DMS153 treated with DMSO at 0.1 percent for 48 hours (cell line): ENCODE measurements at regions not wholly inside any gene's neighbourhood (a gene's known extent, or its start where the extent isn't known, plus 50 kb on each side); places are given as distances from the start of the nearest gene placed in this dataset.
A peak's percentile ranks its signal among the peaks of the same experiment; 100 is the strongest.

ENCODE experiments used
- DNase-seq: peaks from one replicate; lab custom pipeline; 2025; ENCODE audit not compliant: unreplicated experiment; lab: John Stamatoyannopoulos, UW

DNA sequence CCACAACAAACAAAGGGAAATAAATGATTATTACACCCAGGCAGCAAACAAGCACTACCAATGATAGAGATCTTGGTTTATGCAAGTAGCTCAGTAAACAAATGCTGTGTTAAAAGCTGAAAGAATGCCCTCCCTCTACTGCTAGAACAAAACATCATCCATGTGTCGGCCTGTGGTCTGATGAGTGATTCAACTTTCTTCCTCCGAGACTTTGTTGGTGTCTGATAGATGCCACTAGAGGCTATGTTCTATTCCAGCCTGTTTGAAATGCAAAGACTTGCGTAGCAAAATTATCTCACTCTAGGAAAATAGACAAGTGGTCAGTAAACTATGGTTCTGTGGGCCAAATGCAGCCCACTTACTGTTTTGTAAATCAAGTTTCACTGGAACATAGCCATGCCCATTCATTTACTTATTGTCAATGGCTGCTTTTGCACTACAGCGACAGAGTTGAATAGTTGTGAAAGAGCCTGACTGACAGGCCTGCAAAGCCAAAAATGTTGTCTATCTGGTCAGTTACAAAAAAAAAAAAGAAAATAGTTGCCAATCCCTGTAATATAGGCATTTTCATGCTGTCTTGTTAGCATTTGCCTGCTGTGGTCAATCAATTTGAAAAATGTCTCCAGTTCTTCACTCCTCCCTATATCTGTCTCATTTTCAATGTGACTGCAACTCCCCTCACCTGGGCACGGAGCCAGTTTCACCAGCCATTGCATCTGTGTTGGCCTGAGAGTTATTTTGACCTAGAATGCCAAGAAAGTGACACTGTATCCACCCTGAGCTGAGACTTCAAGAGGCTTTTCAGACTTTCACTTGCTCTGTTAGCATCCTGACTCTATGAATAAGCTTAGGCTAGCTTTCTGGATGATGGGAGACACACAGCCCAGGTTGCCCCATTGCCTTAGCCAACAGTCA lies 544.6 kb upstream of the BTBD3 start:
- peak; percentile 5 for DNase-seq

DNA sequence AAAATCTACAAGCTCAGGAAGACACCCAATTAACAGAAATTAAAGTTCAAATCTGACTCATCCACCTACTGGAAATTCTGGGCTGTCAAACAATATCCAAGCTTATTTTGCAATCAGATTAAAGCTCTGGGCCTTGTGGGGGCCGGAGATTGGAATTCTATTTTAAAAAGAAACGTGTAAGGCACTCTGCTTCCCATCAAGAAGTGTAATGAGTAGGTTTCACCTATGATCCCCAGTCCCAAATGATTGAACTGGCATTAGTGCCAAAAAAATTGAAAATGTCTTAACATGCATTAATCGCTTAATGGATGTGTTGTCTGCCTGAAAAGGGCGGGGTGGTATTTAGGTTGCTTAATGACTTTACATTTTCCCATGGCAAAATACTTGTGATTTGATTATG lies 542.4 kb upstream of the BTBD3 start:
- DNase-seq: no peak

DNA sequence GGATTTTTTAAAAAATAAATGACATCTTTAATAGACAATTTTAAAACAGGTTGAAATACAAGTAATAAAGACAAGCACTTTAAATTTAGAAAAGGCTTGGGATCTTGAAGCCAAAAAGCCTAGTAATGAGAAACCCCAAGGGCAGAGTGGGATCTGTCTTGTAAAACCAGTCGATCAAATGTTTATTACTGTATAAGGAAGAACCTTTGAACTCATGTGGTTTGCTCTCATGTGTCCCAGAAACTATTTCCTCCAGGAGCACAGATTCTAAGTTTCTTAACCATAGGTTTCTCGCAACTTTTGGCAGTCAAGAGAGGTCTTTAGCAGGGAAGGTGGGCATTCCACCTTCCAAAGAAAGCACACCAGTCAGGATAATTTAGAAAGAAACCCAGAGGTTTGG lies 541.7 kb upstream of the BTBD3 start:
- DNase-seq: no peak

DNA sequence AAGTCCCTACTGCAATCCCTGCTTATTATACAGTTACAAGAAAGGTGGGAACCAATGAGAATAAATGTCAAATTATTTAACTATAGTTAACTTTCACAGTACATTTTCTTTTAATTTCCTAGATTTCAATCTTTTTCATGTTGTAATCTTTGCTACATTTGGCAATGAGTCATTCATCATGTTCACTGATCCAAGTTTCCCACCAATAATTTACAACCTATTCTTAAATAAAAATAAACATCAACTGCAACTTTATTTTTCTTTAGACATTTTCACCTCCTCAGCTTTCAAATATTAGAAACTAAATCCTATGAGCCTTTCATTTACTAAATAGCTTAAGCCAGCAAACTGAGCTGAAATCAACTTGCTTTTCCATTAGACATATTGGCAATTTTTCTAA lies 541.3 kb upstream of the BTBD3 start:
- no peak for DNase-seq

DNA sequence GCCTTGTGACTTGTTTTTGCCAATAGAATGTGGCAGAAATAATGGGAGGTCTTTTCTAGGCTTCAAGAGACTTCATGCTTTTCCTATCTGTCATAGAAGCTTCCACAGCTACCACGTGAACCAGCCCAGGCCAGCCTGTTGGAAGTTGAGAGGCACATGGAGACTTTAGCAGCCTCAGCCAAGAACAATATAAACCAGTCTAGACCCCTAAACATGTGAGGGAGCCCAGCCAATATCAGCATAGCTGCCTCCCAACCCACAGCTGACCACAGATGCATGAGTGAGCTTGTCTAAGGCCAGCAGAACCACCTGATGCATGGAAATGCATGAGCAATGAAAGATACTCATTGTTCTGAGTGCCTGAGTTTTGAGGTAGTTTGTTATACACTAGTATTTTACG lies 540.7 kb upstream of the BTBD3 start:
- no peak for DNase-seq

DNA sequence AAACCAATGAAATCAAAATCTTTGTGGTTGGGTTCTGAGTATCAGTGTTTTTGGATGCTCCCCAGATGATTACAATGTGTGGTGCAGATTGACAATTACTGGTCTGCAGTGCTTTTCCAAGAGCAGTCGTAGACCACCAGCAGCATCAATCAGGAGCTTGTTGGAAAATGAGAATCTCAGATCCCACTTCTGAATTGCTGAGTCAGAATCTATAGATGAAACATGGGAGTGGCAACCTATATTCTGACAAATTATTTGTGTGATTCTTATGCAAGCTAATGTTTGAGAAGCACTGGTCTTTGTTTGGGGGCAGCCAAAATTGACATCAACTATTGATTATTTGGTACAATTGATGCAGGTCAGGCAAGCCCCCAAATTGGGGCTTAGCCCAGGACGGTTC lies 539.9 kb upstream of the BTBD3 start:
- no peak for DNase-seq

DNA sequence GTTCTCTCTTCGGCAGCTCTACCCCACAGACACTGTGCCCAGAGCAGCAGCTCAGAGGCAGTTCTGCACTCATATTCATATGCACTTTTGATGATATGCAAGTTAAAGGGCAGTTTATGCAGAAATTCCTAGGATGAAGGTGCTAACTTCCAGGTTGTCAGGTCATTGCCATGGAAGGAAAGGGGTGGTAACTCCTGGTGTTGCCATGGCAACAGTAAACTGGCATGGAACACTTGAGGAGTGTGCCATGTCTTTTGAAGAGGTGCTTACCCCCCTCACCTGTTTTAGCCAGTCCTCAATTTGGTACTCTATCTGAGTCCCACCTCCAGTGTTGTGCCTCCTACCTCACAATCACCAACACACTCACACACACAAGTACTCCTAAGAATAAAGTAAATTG lies 539.4 kb upstream of the BTBD3 start:
- no peak for DNase-seq

DNA sequence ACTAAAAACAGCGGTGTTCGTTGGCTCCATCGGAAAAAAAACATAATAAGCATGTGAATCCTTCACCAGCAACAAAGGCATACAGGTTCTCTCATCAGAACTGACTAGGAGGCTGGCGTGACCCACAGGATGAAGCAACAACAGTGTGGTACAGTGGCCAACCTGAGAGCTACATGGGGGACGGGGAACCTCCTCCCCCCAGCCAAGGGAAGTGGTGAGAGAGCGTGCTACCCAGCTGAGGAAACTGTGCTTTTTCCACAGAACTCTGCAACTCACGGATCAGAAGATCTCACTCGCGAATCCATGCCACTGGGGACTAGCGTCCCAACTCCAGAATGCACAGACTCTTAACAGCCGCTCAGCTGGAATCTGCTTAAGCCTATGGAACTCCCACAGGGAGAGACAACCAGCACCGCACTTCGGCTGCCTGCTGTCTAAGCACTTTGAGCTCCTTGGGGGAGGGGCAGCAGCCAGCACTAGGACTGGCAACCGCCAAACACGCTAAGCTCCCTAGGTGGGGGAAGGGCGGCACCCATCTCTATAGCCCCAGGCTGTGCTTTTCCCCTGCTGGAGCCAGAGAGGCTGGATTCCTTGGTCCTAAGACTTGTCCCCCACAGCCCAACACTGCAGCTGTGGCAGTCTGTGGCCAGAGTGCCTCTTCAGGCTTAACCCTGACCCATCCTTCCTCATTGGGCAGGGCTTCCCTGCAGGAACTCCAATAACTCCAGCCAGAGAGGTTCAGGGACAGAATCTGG lies 538.3 kb upstream of the BTBD3 start:
- DNase-seq: no peak

DNA sequence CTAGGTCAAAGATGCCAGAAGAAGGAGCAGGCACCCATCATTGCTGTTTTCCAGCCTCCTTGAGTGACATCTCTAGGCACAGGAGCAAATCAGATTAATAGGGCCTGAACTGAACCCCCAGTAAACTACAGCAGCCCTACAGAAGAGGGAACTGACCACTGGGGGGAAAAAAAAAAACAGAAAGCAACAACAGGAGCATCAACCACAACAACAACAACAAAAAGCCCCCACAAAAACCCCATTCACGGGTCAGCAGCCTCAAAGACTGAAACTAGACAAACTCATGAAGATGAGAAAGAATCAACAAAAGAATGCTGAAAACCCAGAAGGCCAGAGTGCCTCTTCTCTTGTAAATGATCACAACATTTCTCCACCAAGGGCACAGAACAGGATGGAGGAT lies 537.4 kb upstream of the BTBD3 start:
- DNase-seq: no peak

DNA sequence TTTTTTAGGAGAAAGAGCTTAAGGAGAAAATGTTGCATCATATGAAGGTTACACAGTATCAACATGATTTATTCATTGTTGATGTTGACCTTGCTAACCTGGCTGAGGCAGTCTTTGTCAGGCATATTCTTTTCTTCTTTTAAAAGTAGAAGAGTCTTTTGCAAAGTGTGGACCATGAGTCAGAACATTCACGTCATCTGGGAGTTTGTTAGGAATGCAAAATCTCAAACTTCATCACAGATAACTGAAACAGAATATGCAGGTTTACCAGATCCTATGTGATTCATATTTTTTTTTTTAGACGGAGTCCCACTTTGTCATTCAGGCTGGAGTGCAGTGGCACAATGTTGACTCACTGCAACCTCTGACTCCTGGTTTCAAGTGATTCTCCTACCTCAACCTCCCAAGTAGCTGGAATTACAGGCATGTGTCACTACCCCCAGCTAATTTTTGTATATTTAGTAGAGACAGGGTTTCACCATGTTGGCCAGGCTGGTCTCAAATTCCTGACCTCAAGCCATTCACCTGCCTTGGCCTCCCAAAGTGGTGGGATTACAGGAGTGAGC lies 530.4 kb upstream of the BTBD3 start:
- no peak for DNase-seq

DNA sequence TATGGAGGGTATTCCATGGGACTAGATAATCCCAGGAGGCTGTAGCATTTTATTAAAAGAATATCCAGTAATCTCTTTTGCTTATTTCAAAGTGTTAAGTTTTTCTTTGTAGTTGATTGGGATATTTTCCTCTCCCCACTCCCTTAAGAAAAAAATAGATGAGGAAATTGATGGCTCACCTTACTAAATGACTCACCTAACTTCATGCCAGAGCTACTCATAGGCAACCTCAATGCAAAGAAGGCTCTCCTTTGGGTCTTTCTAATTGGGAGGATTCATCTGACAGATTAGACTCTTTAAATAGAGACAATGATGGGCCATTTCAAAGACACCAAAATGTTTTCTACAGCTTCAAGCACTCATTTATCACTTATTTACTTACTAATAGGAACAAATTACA lies 528.5 kb upstream of the BTBD3 start:
- DNase-seq: no peak

DNA sequence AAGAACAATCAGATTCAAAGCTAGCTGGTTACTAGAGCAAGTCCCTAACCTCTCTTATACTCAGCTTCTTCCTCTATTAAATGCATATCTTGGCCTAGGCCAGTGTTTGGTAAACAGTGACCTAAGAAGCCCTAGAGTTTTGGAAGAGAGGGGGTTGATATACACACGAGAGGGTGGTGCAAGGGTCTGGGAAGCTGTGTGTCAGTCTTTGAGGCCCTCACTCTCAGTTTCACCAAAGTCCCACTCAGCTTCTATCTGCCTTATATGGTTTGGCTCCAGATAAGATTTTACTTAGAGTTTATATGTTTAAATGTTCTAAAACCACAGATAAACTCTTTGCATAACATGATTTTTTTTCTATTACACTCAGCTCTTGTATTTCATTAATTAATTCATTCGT lies 526.1 kb upstream of the BTBD3 start:
- no peak for DNase-seq

DNA sequence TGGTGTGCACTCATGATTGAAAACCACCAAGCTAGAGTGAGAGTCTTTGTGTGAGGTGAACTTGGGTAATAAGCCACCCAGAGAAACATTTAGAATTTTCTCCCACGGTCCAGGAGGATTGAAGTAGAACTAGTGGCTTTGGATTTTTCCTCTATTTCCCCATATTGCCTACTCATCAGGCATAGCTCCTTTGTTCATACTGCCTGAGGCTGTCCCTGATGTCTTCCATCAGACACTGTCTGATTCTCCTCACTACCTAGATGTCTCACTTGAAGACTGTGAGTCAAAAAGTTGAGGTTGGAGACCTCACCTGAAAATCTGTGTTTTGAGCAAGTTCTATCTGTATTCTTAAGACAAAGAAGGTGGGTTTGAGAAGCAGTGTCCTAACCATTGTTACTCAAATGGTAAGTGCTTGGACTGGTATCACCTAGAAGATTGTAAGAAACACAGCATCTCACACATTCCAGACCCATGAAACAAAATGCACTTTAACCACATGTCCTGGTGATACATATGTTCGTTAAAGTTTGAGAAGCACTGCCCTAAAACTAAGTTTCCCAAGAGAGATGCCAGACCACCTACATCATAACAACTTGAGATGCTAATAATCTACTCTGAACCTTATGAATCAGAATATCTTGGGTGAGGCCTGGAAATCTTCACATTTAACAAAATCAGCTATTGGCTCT lies 523.4 kb upstream of the BTBD3 start:
- DNase-seq: no peak

DNA sequence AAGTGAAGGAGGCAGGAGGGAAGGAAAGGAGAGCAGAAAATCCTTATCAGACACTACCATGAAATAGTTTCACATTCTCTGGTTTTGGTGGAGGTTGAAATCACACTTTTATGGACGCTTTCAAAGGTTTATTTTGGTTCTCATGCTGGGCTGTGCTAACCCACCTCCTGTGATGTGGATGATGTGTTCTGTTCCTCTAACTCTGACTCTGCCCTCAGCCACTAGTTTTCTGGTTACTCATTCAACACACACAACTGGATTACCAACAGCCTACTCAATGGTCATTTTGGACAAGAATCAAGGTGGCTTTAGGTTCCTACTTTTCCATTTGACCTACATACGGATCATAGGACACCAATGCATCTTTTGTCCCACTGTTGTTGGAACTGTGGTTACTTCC lies 522.1 kb upstream of the BTBD3 start:
- no peak for DNase-seq

DNA sequence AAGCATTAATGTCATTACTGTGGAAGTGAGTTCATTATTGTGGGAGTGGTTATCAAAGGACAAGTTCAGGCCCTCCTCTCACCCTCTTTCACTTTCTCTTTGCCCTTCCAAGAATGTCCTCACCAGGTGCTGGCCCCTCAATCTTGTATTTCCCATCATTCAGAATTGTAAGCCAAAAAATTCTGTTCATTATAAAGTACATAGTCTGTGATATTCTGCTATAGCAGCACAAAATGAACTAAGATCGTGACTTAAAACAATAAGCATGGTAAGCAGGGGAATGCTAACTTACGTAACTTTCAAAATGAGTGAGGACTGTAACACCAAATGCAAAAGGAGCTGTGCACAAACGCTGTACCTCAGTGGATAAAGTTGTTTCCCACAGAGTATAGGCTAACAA lies 515.7 kb upstream of the BTBD3 start:
- no peak for DNase-seq

DNA sequence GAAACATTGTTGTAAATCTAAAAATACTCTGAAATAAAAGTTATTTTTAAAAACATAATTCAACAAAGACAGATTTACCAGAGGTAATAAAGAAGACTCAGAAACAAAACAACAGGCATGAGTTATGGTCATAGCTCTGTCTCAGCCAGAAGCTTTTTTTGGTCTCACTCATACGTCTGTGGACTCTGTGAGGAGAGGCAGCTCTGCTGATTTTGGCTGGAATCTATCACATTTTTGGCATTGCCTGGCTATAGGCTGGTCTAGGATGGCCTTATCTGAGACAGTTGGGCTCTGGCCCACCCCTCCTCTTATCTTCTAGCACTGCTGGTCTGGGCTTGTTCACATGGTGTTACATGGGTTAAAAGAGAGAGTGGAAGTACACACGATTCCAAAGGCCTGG lies 514.0 kb upstream of the BTBD3 start:
- no peak for DNase-seq

DNA sequence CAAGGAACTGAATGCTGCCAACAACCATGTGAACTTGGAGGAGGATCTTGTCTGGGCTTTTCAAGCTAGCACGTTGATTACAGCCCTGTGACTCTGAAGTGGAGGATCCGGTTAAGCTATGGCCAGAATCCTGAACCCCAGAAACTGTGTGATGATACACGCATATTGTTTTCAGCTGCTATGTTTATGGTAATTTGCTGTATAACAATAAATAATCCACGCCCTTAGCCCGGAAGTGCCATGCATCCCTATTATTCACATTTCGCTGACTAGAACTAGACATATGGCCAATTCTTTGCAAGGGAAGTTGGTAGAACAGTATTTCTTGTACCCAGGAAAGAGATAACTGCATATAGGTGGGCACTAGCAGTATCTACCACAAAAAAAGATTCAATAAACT lies 510.8 kb upstream of the BTBD3 start:
- no peak for DNase-seq

DNA sequence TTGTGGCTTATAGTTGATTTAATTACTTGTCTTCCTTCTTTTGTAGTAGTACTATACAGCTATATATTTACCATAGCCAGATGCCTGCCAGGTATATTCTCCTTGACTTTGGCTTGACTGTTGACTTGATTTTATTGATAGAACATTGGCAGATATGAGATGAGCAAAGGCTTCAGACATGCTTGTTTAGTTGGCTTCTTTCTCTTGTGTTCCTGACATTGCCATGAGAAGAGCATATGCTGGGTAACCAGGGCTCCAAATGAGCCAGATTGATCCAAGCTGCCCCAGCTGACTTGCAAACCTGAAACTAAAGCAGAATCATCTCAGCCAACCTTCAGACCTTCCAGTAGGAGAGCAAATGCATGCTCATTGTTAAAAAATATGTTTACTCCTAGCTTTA lies 508.1 kb upstream of the BTBD3 start:
- DNase-seq: no peak

DNA sequence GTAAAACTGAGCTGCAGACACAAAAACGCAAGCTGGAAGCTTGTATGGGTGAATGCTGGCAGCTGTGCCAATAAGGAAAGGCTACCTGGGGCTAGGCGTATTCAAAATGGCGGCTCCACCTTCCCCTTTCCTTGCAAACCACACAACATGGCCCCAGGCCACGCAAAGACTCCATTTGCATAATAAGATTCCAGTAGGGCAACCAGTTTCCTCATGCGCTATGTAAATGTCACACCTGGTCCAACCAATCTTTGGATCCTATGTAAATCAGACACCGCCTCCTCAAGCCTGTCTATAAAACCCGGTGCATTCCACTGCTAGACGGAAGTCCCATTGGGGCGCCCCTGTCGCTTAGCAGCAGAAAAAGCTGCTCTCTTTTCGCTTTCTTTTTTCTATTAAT lies 505.9 kb upstream of the BTBD3 start:
- no peak for DNase-seq

DNA sequence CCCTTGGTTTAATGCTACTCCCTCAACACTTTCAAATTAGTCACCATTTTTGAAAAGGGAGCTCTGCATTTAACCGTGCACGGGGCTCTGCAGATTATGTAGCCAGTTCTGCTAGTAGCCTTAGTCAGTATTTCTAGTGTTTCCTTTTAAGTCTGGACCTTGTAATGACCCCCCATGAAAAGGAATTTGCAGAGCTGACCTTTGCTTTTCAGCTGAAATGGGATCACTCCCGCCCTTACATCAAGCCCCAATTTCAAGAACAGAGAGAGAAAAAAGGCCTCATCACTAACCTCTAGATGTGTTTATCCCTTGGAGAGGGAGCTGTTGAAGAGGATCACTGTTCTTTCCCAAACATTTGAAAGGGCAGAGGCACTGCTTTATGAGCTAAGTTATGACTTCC lies 490.7 kb upstream of the BTBD3 start:
- no peak for DNase-seq

DNA sequence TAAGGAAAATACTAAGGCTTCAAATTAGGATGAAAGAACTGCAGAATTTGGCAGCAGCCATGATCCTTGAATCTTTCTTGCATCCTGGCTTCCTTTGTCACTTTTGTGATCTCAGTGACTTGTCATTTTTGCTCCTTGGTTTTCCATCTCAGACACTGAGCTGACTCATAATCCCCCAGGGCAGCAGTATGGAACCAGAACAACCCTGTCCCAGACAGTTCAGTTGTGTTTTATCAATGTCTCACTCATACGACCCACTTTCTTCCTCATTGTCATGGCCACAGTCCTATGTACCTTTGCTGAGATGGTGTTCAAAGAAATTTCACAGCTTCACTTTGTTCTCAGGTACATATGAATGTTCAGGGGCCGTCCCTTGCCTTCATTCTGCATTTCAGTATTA lies 488.5 kb upstream of the BTBD3 start:
- DNase-seq: no peak
